SK-MEL-5 (cell line): ENCODE measurements at regions not wholly inside any gene's neighbourhood (a gene's known extent, or its start where the extent isn't known, plus 50 kb on each side); places are given as distances from the start of the nearest gene placed in this dataset.
A peak's percentile ranks its signal among the peaks of the same experiment; 100 is the strongest.
"Not testable (repeated sequence)": the region's sequence is repeated elsewhere in the genome, so short reads cannot be mapped to it uniquely, and the experiment has no call there.

Experiments used
- DNase-seq: peaks from one replicate; pipeline ENCODE4 v3.0.0-alpha.2; 2016; ENCODE audit warnings: low read depth, low spot score
- in situ Hi-C: cut with HindIII; loops from 2 replicates; pipeline ENCODE4 v1.10.0; 2016; ENCODE audit warnings: low sequenced_read_pairs, high pct_unique_total_duplicates, low pct_unique_long_range_greater_than_20kb

- in situ Hi-C loops: no loop called here
- no peak for DNase-seq
These were observed 68.1 kb upstream of the IFFO2 start for GRCh38 chr1:19024532-19024931.

DNA sequence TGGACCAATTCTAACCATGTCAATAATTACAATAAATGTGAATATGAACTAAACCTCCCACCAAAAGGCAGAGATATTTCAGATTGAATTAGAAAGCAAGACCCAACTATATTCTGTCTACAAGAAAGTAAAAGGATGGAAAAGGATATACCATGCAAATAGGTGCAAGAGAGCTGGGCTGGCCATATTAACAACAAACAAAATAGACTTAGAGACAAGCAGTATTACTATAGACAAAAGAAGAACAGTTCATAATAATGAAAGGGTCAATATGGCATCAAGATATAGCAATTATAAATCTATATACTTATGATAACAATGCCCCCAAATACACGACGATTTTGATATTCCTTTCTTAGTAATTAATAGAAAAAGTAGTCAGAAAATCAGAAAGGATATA, 67.3 kb upstream of the IFFO2 start:
- DNase-seq: no peak
- in situ Hi-C loops: no loop called here

GRCh38 chr1:19021845-19022244, 65.4 kb upstream of the IFFO2 start:
- DNase-seq: no peak
- in situ Hi-C loops: no loop called here

GRCh38 chr1:19019288-19019687, 62.8 kb upstream of the IFFO2 start:
- DNase-seq, in situ Hi-C loops: not testable (repeated sequence)

DNA sequence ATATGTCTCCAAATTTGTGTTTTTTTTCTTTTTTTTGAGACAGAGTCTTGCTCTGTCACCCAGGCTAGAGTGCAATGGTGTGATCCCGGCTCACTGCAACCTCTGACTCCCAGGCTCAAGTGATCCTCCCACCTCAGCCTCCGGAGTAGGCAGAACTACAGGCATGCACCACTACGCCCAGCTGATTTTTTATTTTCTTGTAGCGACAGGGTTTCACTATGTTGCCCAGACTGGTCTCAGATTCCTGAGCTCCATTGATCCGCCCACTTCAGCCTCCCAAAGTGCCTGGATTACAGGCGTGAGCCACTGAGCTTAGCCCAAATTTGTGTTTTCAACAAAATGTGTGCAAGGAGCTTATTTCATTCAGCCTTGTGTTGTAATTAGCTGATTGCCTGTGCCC, 59.0 kb upstream of the IFFO2 start:
- in situ Hi-C loops: no loop called here
- no peak for DNase-seq

DNA sequence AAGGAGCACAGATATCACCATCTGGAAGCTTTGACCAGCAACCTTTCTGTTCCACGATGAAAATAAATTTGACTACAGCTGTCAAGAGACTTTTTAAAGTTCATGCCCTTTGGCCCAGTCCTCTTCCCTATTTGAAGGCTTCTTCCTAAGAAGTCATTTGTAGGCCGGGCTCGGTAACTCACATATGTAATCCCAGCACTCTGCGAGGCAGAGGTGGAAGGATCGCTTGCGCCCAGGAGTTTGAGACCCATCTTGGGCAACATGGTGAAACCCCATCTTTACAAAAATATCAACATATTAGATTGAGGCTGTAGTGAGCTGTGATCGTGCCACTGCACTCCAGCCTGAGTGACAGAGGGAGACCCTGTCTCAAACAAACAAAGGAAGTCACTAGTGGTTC, 58.3 kb upstream of the IFFO2 start:
- in situ Hi-C loops: no loop called here
- no peak for DNase-seq

- in situ Hi-C loops: no loop called here
- no peak for DNase-seq
These were observed 57.5 kb upstream of the IFFO2 start for GRCh38 chr1:19013826-19014548.

GRCh38 chr1:19011845-19012231, 55.4 kb upstream of the IFFO2 start:
- DNase-seq: no peak
- in situ Hi-C loops: no loop called here

DNA sequence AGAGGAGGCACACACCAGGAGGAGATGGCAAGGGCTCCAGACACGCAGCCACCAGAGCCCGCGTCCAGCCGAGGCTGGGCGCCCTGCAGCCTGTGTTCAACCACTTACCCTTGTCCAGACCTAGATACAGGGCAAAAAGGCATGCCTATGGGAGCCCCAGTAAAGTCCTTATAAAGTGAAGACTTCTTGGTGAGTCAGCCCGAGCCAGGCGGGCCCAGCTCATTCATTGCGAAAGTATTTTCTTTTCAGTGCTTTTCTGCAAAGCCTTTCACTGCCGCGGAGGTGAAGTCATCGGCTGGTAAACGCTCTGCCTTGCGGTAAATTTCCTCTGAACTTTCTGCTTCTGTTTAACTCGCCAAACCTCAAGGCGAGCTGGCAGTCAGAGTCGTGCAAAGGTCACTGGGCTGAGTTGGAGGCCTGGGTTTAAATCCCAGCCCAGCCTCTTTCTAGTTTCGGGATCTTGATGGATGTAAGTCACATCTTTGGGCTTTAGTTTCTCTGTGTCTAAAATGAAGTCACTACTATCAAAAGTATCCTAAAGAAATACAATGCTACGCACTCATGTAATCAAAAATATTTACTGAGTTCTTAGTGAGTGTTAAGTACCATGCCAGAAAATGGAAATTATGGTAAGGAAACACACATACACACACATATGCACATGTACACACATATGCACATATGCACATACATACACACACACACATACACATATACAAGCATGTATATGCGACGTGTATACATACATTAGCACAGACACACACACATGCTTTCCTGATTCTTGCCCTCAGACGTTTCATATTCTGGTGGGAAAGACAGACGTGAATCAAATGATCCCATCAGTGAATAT, 54.7 kb upstream of the IFFO2 start:
- in situ Hi-C loops: no loop called here
- peak; percentile 52 for DNase-seq

- in situ Hi-C loops: no loop called here
- no peak for DNase-seq
These were observed 54.0 kb upstream of the IFFO2 start for GRCh38 chr1:19010503-19010902.

GRCh38 chr1:19009882-19010321, 53.4 kb upstream of the IFFO2 start:
- in situ Hi-C loops: no loop called here

DNA sequence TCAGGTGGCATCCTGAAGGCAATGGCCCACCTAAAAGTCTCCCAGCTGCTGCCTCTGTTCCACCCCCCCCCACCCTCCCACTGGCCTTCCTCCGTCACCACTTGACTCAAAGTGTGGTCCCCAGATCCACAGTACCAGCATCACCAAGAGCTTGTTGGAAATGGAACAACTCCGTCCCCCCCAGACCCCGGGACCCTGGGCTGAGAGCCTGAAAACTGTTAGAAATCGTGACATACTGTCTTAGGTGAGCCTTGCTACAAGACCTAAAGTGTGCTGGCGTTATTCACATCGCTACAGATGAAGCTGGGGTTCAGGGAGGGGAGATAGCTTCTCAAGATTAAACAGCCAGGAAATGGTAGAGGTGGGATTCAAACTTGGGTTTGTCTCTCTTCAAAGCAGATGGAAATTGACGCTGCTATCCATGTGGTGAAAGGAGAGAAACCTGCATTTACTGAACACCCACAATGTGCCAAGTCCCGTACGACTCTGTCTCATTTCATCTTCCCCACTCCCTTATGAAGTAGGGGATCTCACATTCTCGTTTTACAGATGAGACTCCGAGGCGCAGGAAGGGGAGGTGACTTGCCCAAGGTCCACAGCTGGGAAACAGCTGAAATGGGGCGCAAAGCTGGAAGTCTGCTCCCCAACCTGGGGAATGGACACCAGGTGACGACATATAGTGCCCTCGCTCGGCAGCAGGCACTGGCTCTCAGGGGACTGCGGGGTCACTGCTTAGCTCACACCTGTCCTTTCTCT, 52.8 kb upstream of the IFFO2 start:
- DNase-seq: no peak
- in situ Hi-C loops: no loop called here

More at GRCh38 chr1:19009882-19010321, 53.4 kb upstream of the IFFO2 start:
- DNase-seq: no peak

DNA sequence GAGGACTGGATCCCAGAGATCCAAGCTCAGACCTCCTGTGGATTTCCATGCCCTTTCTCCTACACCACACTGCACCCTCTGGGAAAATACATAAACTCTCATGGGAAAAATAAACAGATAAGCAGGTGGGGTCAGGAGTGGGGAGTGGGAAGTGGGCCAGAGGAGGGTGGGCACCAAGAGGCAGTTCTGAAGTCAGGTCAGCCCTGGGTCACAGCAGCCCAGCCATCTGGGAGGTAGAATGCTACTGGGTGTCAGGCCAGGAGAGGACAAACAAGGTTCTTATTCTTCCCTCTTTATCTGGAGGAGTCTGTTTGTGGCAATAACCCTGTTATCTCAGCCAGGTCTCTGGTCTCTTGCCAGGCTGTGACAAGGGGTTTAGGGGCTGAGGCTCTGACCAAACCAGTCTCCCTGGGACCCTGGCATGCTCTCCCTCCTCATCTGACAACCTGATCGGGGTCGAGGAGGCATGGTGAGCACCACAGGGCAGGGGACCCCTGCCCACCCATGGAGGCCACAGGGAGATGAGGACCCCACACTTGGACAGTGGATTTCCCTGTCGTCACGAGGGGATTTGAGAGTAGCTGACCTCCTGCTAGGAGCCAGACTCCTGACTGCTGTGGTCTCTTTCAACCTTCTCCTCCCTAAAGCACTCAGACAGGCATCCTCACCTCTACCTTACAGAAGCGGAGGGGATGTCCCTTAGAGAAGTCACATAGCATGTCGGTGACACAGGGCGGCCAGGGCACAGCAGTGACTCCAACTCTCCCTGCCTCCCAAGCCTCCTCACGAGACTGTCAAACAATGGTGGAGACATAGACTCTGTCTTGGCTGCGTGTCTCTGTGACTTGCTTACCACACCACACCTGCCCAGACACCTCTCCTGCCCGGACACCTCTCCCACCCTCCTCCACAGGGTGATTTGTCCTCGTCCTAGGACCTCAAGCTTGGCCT, 51.3 kb upstream of the IFFO2 start:
- DNase-seq: no peak
- in situ Hi-C loops: no loop called here

GRCh38 chr1:19006837-19007271, 50.4 kb upstream of the IFFO2 start:
- in situ Hi-C loops: no loop called here
- no peak for DNase-seq
